ENCODE measurements at regions not wholly inside any gene's neighbourhood (a gene's known extent, or its start where the extent isn't known, plus 50 kb on each side); places are given as distances from the start of the nearest gene placed in this dataset.

DNA sequence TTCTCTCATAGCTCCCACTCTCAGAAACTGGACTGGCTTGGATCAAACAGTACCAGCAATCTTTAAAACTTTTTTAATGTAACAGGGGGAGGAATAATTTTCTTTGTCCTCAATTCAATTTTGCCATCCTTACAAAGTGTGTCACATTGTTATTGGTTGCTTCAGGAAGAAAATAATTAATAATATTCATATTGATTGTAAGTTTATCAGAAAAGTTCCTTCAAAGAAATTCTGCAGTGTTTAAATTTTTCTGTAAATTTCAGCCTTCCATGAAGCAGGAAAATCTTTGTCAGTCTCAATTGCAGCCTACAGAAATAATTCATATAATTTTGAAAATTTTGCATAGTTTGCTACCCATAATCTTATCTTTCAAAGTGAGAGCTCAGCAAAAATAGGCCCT lies 1119.1 kb upstream of the ATXN7L3B start:
- Histone ChIP-seq H3K9me2 (replicated peaks; ENCODE audit: low read depth, low read length) (no peaks in the 10 kb centered on the region), H3K9ac (ENCODE audit: low read depth, low read length, poor library complexity, severe bottlenecking) (no peak overlapping the region), H3K4me2 (ENCODE audit: low read depth, low read length, poor library complexity, severe bottlenecking) (no peak overlapping the region), H3K9me3 (ENCODE audit: insufficient read depth, low read depth, low read length) (0 out of 2 replicates have a peak, but pooled peaks cover 3% of the 10 kb centered on the region), H4K20me1 (ENCODE audit: insufficient read depth, low read length, poor library complexity, severe bottlenecking) (no peaks in the 10 kb centered on the region), H3K27me3 (ENCODE audit: insufficient read depth, low read length, poor library complexity, severe bottlenecking) (no peaks in the 10 kb centered on the region), H2AFZ (ENCODE audit: low read length) (no peak overlapping the region), H3K79me2 (ENCODE audit: insufficient read depth, low read length) (no peaks in the 10 kb centered on the region), H3K4me1 (ENCODE audit: insufficient read depth, low read length, poor library complexity, severe bottlenecking) (no peaks in the 10 kb centered on the region), H3K36me3 (ENCODE audit: insufficient read depth, low read length) (no peaks in the 10 kb centered on the region), H3F3A (ENCODE audit: low read depth) (no peaks in the 10 kb centered on the region), H3K4me3 (ENCODE audit: low read length, poor library complexity, severe bottlenecking) (no peak overlapping the region)
- TF ChIP-seq, protein P1, sequence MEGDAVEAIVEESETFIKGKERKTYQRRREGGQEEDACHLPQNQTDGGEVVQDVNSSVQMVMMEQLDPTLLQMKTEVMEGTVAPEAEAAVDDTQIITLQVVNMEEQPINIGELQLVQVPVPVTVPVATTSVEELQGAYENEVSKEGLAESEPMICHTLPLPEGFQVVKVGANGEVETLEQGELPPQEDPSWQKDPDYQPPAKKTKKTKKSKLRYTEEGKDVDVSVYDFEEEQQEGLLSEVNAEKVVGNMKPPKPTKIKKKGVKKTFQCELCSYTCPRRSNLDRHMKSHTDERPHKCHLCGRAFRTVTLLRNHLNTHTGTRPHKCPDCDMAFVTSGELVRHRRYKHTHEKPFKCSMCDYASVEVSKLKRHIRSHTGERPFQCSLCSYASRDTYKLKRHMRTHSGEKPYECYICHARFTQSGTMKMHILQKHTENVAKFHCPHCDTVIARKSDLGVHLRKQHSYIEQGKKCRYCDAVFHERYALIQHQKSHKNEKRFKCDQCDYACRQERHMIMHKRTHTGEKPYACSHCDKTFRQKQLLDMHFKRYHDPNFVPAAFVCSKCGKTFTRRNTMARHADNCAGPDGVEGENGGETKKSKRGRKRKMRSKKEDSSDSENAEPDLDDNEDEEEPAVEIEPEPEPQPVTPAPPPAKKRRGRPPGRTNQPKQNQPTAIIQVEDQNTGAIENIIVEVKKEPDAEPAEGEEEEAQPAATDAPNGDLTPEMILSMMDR (conservative IDR thresholded peaks at IDR 0.05; ENCODE audit: low read length): no peak
- TF ChIP-seq EZH2phosphoT487 (IDR thresholded peaks at IDR 0.05; ENCODE audit: borderline replicate concordance): no peak

DNA sequence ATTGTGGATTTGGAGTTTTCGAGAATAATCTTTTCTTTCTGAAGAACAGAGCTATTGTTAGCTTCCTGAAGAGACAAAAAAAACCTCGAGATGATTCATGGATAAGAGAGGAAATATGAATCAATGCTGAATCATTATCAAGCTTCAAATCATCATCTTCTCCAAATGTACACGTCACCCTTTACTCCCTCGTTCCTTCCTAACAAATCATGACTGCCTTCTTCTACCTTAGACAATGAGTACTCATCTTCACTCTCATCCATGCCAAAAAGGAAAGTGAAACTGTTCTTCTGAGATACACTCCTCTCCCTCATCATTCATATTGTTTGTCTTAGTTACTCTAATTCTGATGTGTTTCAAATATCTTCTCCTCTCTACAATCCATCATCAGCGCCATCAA lies 1115.8 kb upstream of the ATXN7L3B start:
- no peaks in the 10 kb centered on the region for H3K36me3 ChIP-seq (ENCODE audit: insufficient read depth, low read length)
- H3K9me2 ChIP-seq (replicated peaks; ENCODE audit: low read depth, low read length): no peaks in the 10 kb centered on the region
- TF ChIP-seq, protein P1 (conservative IDR thresholded peaks at IDR 0.05; ENCODE audit: low read length): no peak
- 0 out of 2 replicates have a peak overlapping the region, but pooled peaks have one; percentile 48 for H2AFZ ChIP-seq (ENCODE audit: low read length)
- H3K9me3 ChIP-seq (ENCODE audit: insufficient read depth, low read depth, low read length): no peaks in the 10 kb centered on the region
- H3K9ac ChIP-seq (ENCODE audit: low read depth, low read length, poor library complexity, severe bottlenecking): no peak overlapping the region
- H3K27me3 ChIP-seq (ENCODE audit: insufficient read depth, low read length, poor library complexity, severe bottlenecking): no peaks in the 10 kb centered on the region
- H3K79me2 ChIP-seq (ENCODE audit: insufficient read depth, low read length): no peaks in the 10 kb centered on the region
- H3K4me2 ChIP-seq (ENCODE audit: low read depth, low read length, poor library complexity, severe bottlenecking): peak overlapping the region; percentile 13
- no peaks in the 10 kb centered on the region for H3F3A ChIP-seq (ENCODE audit: low read depth)
- peak overlapping the region; percentile 24 for H3K4me3 ChIP-seq (ENCODE audit: low read length, poor library complexity, severe bottlenecking)
- H4K20me1 ChIP-seq (ENCODE audit: insufficient read depth, low read length, poor library complexity, severe bottlenecking): no peaks in the 10 kb centered on the region
- no peaks in the 10 kb centered on the region for H3K4me1 ChIP-seq (ENCODE audit: insufficient read depth, low read length, poor library complexity, severe bottlenecking)

DNA sequence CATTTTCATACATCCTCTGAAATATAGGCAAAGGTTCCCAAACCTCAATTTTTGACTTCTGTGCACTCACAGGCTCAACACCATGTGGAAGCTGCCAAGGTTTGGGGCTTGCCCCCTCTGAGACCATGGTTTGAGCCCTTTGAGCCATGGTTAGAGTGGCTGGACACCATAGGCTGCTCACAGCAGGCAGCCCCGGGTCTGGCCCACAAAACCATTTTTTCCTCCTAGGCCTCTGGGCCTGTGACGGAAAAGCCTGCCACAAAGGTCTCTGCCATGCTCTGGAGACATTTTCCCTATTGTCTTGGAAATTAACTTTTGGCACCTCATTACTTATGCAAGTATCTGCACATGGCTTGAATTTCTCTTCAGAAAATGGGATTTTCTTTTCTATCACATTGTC lies 1113.2 kb upstream of the ATXN7L3B start:
- Histone ChIP-seq H3K4me3 (ENCODE audit: low read length, poor library complexity, severe bottlenecking) (no peak overlapping the region), H2AFZ (ENCODE audit: low read length) (no peak overlapping the region), H4K20me1 (ENCODE audit: insufficient read depth, low read length, poor library complexity, severe bottlenecking) (no peaks in the 10 kb centered on the region), H3K36me3 (ENCODE audit: insufficient read depth, low read length) (no peaks in the 10 kb centered on the region), H3K9me2 (replicated peaks; ENCODE audit: low read depth, low read length) (no peaks in the 10 kb centered on the region), H3K4me1 (ENCODE audit: insufficient read depth, low read length, poor library complexity, severe bottlenecking) (no peaks in the 10 kb centered on the region), H3K27me3 (ENCODE audit: insufficient read depth, low read length, poor library complexity, severe bottlenecking) (no peaks in the 10 kb centered on the region), H3K9me3 (ENCODE audit: insufficient read depth, low read depth, low read length) (no peaks in the 10 kb centered on the region), H3K79me2 (ENCODE audit: insufficient read depth, low read length) (no peaks in the 10 kb centered on the region), H3F3A (ENCODE audit: low read depth) (no peaks in the 10 kb centered on the region), H3K9ac (ENCODE audit: low read depth, low read length, poor library complexity, severe bottlenecking) (no peak overlapping the region), H3K4me2 (ENCODE audit: low read depth, low read length, poor library complexity, severe bottlenecking) (no peak overlapping the region)
- TF ChIP-seq EZH2phosphoT487 (IDR thresholded peaks at IDR 0.05; ENCODE audit: borderline replicate concordance): no peak
- TF ChIP-seq, protein P1 (conservative IDR thresholded peaks at IDR 0.05; ENCODE audit: low read length): no peak

Data from Loucy (cell line).